ENCODE measurements at regions not wholly inside any gene's neighbourhood (a gene's known extent, or its start where the extent isn't known, plus 50 kb on each side); places are given as distances from the start of the nearest gene placed in this dataset.

GRCh38 chr13:47092202-47092601 is 195.3 kb upstream of the HTR2A start:
- Histone ChIP-seq H3K9me2 (ENCODE audit: insufficient read depth) (no peaks in the 10 kb centered on the region), H3K27me3 (ENCODE audit: insufficient read depth, low read depth) (no peaks in the 10 kb centered on the region), H3K9me3 (ENCODE audit: insufficient read depth, low read depth) (no peaks in the 10 kb centered on the region), H3K36me3 (ENCODE audit: low read depth) (no peaks in the 10 kb centered on the region), H3K4me2 (no peak overlapping the region), H4K20me1 (ENCODE audit: insufficient read depth) (no peaks in the 10 kb centered on the region; the same call in 1 of the 2 replicates), H3K27ac (no peak overlapping the region), H3F3A (ENCODE audit: insufficient read depth, low read depth) (no peaks in the 10 kb centered on the region), H2AFZ (no peak overlapping the region), H3K4me3 (no peak overlapping the region), H3K4me1 (replicated peaks; ENCODE audit: insufficient read depth) (no peaks in the 10 kb centered on the region), H3K79me2 (ENCODE audit: low read depth) (no peaks in the 10 kb centered on the region)
- no peak for DNase-seq
- intact Hi-C loops (cut with micrococcal nuclease; ENCODE audit: unreplicated experiment) = no loop called here
- POLR2A ChIA-PET (ENCODE audit: unreplicated experiment) = no interaction called here
- CTCF ChIA-PET = no interaction called here
- no peak for TF ChIP-seq EZH2 (IDR thresholded peaks at IDR 0.05; ENCODE audit: low read depth)
- no peak for TF ChIP-seq CTCF (conservative IDR thresholded peaks at IDR 0.05)
- no TSS peak for BruUV-seq (replicated peaks)

GRCh38 chr13:47087841-47088240 is 191.0 kb upstream of the HTR2A start:
- no peak for DNase-seq
- Histone ChIP-seq H3K9me3 (ENCODE audit: insufficient read depth, low read depth) (no peaks in the 10 kb centered on the region), H3K4me3 (no peak overlapping the region), H3K79me2 (ENCODE audit: low read depth) (no peaks in the 10 kb centered on the region), H3K9me2 (ENCODE audit: insufficient read depth) (no peaks in the 10 kb centered on the region; the same call in 1 of the 2 replicates), H3F3A (ENCODE audit: insufficient read depth, low read depth) (no peaks in the 10 kb centered on the region), H2AFZ (no peak overlapping the region), H4K20me1 (ENCODE audit: insufficient read depth) (no peaks in the 10 kb centered on the region), H3K4me1 (replicated peaks; ENCODE audit: insufficient read depth) (no peaks in the 10 kb centered on the region), H3K27me3 (ENCODE audit: insufficient read depth, low read depth) (no peaks in the 10 kb centered on the region), H3K27ac (no peak overlapping the region), H3K36me3 (ENCODE audit: low read depth) (no peaks in the 10 kb centered on the region), H3K4me2 (no peak overlapping the region)
- intact Hi-C loops (cut with micrococcal nuclease; ENCODE audit: unreplicated experiment) = no loop called here
- ChIA-PET POLR2A (ENCODE audit: unreplicated experiment) (no interaction called here), CTCF (no interaction called here)
- no peak for TF ChIP-seq EZH2 (IDR thresholded peaks at IDR 0.05; ENCODE audit: low read depth)
- TF ChIP-seq CTCF (conservative IDR thresholded peaks at IDR 0.05) = no peak
- BruUV-seq (replicated peaks) = no TSS peak

GRCh38 chr13:47087241-47087640 is 190.4 kb upstream of the HTR2A start:
- Histone ChIP-seq H3K9me3 (ENCODE audit: insufficient read depth, low read depth) (no peaks in the 10 kb centered on the region), H2AFZ (no peak overlapping the region), H3K4me1 (replicated peaks; ENCODE audit: insufficient read depth) (no peaks in the 10 kb centered on the region), H3K79me2 (ENCODE audit: low read depth) (no peaks in the 10 kb centered on the region), H3K9me2 (ENCODE audit: insufficient read depth) (no peaks in the 10 kb centered on the region; the same call in 1 of the 2 replicates), H3F3A (ENCODE audit: insufficient read depth, low read depth) (no peaks in the 10 kb centered on the region), H3K4me2 (no peak overlapping the region), H4K20me1 (ENCODE audit: insufficient read depth) (no peaks in the 10 kb centered on the region), H3K27me3 (ENCODE audit: insufficient read depth, low read depth) (no peaks in the 10 kb centered on the region), H3K4me3 (no peak overlapping the region), H3K27ac (no peak overlapping the region), H3K36me3 (ENCODE audit: low read depth) (no peaks in the 10 kb centered on the region)
- BruUV-seq (replicated peaks) = no TSS peak
- POLR2A ChIA-PET (ENCODE audit: unreplicated experiment) = no interaction called here
- intact Hi-C loops (cut with micrococcal nuclease; ENCODE audit: unreplicated experiment) = no loop called here
- DNase-seq = no peak
- CTCF ChIA-PET = no interaction called here
- TF ChIP-seq CTCF (conservative IDR thresholded peaks at IDR 0.05) (no peak), EZH2 (IDR thresholded peaks at IDR 0.05; ENCODE audit: low read depth) (no peak)

Measured in PC-9 (cell line).